ENCODE measurements at regions not wholly inside any gene's neighbourhood (a gene's known extent, or its start where the extent isn't known, plus 50 kb on each side); places are given as distances from the start of the nearest gene placed in this dataset.

GRCh38 chr2:207311316-207312005 is 145.7 kb upstream of the KLF7 start:
- Histone ChIP-seq H3K27ac (peak overlapping the region in 4 of 8 donors; percentile 29 to 55 (median 46)), H3K4me1 (peaks cover 0 to 9% (median 0%) of the 10 kb centered on the region in 6 donors), H3K27me3 (replicated peaks in 1 of 7) (no peaks in the 10 kb centered on the region), H3K36me3 (no peaks in the 10 kb centered on the region), H3K9me3 (no peaks in the 10 kb centered on the region), H3K4me3 (no peak overlapping the region)
- no peak for DNase-seq
- intact Hi-C loops (cut with DNase I; ENCODE audit: low total_unique reads), result no loop called here
- 41 to 59% (median 56%) methylated on average over 4 of the region's 4 CpGs for WGBS, 5 donors
- TF ChIP-seq POLR2A (IDR thresholded peaks at IDR 0.05), result no peak
- TF ChIP-seq POLR2AphosphoS5 (IDR thresholded peaks at IDR 0.05), result peak in 1 of 3 donors; percentile 82
- TF ChIP-seq CTCF (IDR thresholded peaks at IDR 0.05 in 8 of 11, conservative IDR thresholded peaks at IDR 0.05 in 3 of 11), result peak in 5 of 11 experiments; percentile 7 to 26 (median 16)

- Histone ChIP-seq H3K27me3 (replicated peaks in 1 of 7) (no peaks in the 10 kb centered on the region), H3K36me3 (no peaks in the 10 kb centered on the region), H3K27ac (peak overlapping the region in 3 of 8 donors; percentile 43 to 55 (median 49)), H3K9me3 (no peaks in the 10 kb centered on the region), H3K4me3 (no peak overlapping the region), H3K4me1 (peaks cover 0 to 9% (median 0%) of the 10 kb centered on the region in 6 donors)
- no peak for TF ChIP-seq POLR2A (IDR thresholded peaks at IDR 0.05)
- no peak for TF ChIP-seq CTCF (IDR thresholded peaks at IDR 0.05 in 8 of 11, conservative IDR thresholded peaks at IDR 0.05 in 3 of 11)
- no peak for TF ChIP-seq POLR2AphosphoS5 (IDR thresholded peaks at IDR 0.05)
- DNase-seq, result no peak
- intact Hi-C loops (cut with DNase I; ENCODE audit: low total_unique reads), result no loop called here
These were observed 146.2 kb upstream of the KLF7 start for GRCh38 chr2:207312006-207312356.

- DNase-seq, result no peak
These were observed 148.2 kb upstream of the KLF7 start for GRCh38 chr2:207313947-207314346.

More at GRCh38 chr2:207313947-207314346, 148.2 kb upstream of the KLF7 start:
- TF ChIP-seq POLR2AphosphoS5 (IDR thresholded peaks at IDR 0.05), result no peak
- no peak for TF ChIP-seq CTCF (IDR thresholded peaks at IDR 0.05 in 8 of 11, conservative IDR thresholded peaks at IDR 0.05 in 3 of 11)
- no peak overlapping the region for H3K4me3 ChIP-seq
- intact Hi-C loops (cut with DNase I; ENCODE audit: low total_unique reads), result no loop called here
- no peak overlapping the region for H3K27ac ChIP-seq
- WGBS, 5 donors, result 81 to 92% (median 87%) methylated on average over 2 of the region's 2 CpGs
- no peaks in the 10 kb centered on the region for H3K9me3 ChIP-seq
- peaks cover 0 to 9% (median 0%) of the 10 kb centered on the region in 6 donors for H3K4me1 ChIP-seq
- no peaks in the 10 kb centered on the region for H3K27me3 ChIP-seq (replicated peaks in 1 of 7)
- H3K36me3 ChIP-seq, result no peaks in the 10 kb centered on the region
